ENCODE measurements at regions not wholly inside any gene's neighbourhood (a gene's known extent, or its start where the extent isn't known, plus 50 kb on each side); places are given as distances from the start of the nearest gene placed in this dataset.

- DNase-seq, result no peak
Observed at GRCh38 chr3:64939309-64939708, 251.5 kb upstream of the ADAMTS9 start.

DNA sequence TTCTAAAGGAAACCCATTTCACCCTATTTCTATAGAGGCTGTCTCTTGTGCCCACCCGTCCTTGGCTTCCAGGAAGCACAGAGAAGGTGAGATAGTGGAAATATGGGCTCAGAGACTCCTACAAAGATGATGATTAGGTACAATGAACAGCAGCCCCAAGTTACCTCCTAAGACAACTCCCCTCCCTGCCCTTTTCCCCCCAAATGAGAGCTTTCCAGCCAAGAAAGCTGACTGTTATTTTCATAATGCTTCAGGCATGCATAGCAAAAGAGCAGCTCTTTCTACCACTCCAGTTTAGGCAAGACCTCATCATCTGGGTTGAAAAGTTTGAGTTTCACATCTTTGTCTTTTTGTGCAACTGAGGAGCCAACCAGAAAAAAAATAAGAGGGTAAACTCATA lies 248.8 kb upstream of the ADAMTS9 start:
- DNase-seq, result no peak

- DNase-seq, result no peak
Observed at GRCh38 chr3:64935971-64936370, 248.2 kb upstream of the ADAMTS9 start.

DNA sequence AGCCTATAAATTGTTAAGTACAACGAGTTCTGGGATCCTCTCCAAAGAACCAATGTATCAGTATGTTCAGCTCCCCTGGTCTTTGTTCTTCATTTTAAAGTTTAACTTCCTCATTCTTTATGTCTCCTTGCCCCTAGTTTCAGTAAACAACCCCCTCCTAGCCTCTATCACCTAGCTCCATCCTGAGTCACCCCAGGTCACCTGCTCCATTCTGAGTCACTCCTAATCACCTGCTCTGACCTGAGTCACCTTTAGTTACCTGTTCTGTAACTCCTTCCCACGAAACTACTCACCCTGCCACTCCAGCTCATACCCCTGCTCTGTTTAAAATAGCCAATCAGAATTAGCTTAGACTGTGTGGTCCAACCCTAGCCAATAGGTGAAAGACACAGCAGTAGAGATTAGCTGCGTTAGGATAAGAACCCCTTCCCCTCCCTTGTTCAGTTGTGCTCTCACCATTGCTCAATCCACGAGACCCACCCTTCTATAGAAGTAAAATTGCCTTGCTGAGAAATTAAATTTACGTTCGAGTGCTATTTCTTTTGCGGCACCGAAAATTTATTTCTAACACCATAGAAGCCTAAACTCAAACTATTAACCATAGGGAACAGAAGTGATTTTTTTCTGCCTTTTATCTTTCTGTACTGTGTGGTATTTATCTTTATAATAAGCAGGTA lies 245.0 kb upstream of the ADAMTS9 start:
- DNase-seq, result no peak

- DNase-seq, result no peak
Observed at GRCh38 chr3:64932016-64932518, 244.3 kb upstream of the ADAMTS9 start.

DNA sequence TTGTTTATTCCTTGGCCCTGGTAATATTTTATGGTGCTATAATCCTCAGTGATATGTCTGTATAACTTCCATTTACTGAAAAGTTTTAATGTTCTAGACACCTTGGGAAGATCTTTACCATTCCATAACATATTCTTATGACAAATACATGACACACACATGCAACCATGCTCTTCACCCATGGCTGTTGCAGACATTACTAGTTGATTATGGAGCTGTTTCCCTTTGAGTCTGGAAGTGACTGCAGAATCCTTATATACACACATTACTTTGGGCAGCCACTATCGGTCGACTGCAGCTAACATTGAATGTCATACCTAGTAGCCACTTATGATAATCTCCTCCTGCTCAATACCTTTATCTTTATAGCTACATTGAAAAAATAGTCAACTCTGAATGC lies 243.1 kb upstream of the ADAMTS9 start:
- no peak for DNase-seq

DNA sequence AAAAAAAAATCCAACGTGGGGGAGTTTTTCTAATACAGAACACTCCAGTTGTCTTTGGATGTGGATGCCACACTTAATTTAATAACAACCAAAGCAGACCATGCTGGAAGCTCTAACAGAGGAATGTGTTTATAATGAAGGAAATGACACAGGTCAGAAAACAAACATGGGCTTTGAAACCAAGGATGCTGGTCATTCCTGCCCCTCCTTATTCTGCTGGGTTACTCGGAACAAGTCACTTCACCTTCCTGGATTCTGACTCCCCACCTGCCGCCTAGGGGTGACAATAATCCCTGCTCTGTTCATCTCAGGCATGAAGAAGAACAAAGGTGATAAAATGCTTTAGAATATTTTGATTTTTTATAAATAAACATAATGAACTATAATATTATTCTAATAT lies 240.9 kb upstream of the ADAMTS9 start:
- no peak for DNase-seq

DNA sequence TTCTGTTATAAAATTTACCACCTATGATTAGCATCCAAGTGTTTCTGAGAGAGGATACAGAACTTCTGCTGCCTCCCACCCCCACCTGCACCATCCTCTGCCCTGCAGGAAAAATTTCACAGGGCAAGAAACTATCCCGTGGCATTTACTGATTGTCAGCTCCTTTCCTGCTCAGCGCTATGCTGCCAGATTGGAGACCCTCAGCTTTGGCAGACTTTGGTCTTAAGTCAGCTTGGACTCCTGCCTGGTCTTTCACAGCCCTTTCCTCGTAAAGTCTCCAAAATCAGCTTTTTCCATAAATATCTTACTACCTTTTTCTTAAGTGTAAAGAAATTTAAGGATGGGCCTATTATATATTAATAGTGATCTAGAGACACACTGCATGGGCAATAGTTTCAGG lies 239.9 kb upstream of the ADAMTS9 start:
- no peak for DNase-seq

DNA sequence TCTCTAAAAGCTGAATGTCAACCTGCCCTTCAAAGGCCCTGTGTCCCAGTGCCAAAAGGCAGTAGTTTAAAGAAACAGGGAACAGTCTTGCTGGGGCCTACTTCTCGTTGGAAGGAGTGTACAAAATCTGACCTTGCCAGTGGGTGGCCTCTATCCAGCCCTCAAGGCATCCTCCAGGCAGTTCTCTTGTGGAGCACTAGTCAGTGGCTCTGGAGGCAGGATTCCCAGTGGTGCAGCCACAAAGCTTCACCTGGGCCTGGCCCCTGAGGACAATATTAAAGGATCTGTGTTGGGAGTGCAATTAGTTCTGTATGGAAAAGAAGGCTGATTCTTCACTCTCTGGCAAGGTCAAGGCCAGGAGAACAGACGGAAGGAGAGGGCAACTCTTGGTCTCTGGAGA lies 237.8 kb upstream of the ADAMTS9 start:
- no peak for DNase-seq

GRCh38 chr3:64924961-64925360 lies 237.2 kb upstream of the ADAMTS9 start:
- DNase-seq, result no peak

DNA sequence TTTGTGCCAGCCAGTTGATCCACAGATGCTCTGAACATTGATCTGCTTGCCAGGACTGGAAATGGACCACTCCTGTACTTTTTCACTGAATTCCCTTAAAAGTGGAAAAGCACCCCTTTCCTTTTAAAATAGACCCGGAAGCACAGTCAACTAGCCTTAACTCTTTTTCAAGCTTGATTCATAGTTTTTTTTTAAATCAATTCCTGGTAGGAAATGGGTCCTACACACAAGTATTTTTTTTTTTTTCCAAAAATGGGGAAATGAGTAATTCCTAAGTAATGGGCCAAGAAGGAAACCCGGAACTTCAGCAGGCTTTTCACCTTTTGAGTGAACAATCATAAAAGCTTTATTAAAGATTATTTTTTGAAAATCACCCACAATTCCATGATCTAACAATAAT lies 234.4 kb upstream of the ADAMTS9 start:
- DNase-seq, result no peak

- no peak for DNase-seq
Observed at GRCh38 chr3:64921281-64922065, 233.7 kb upstream of the ADAMTS9 start.

- DNase-seq, result no peak
Observed at GRCh38 chr3:64919934-64920333, 232.1 kb upstream of the ADAMTS9 start.

GRCh38 chr3:64918989-64919388 lies 231.2 kb upstream of the ADAMTS9 start:
- DNase-seq, result no peak

DNA sequence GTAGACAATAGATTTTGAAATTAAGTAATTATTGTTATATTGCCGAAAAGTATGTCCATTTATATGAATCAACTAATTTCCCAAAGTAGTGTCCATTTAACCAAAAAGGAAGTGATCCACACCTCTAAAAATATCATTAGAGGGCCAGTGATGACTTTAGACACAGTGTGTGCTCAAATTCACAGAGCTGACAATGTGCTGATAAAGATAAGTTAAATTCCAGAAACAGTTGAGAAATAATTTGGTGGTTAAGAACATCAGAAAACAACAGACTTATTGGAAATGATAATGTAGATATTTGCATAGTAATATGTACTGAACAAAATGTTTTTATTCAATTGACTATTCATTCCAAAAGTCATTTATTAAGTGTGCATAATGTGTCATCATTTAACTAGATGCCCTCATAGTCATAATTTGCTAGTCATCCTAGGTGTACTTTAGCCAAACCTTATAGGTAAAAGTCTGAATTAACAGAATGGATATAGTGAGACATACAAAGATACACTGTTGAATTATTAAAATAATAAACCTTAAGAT lies 230.2 kb upstream of the ADAMTS9 start:
- DNase-seq, result no peak

DNA sequence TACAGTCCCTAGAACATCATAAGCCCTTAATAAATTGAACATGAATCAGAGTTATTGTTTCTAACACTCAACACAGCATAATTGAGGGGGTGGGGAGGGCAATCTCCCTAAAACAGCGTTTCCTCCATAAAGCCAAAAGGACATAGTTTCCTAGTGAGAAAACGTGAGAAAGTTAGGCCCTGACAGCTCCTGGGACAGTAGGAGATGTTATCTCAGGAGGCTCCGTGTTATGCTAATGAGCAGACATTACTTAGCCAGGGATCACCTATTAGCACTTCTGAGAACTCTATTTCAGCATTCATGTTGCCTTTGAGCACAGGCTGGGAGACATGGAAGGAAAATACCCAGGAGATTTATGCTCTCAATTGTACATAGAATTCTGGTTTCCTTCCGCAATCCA lies 229.1 kb upstream of the ADAMTS9 start:
- no peak for DNase-seq

- no peak for DNase-seq
Observed at GRCh38 chr3:64916192-64916798, 228.5 kb upstream of the ADAMTS9 start.

DNA sequence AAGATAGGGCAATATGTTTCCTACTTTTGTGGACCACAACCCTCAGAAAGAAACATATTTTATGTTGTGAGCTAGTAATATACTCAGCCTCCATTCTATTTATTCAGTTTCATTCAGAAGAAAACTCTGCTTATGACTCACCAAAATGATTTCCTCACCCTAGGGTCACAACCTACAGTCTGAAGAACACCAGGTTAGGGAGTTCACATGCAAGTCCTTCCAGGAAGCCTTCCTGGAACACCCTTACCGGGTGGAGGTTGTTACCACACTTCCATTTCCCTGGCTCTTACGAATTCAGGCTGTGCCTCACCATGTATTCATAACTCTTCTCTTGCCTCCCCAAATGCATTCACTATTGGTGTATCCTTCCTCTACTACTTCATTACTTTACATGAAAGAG lies 228.0 kb upstream of the ADAMTS9 start:
- DNase-seq, result no peak

- DNase-seq, result no peak
Observed at GRCh38 chr3:64913515-64913914, 225.7 kb upstream of the ADAMTS9 start.

GRCh38 chr3:64911138-64911537 lies 223.3 kb upstream of the ADAMTS9 start:
- DNase-seq, result no peak

GRCh38 chr3:64909757-64910467 lies 222.1 kb upstream of the ADAMTS9 start:
- no peak for DNase-seq

DNA sequence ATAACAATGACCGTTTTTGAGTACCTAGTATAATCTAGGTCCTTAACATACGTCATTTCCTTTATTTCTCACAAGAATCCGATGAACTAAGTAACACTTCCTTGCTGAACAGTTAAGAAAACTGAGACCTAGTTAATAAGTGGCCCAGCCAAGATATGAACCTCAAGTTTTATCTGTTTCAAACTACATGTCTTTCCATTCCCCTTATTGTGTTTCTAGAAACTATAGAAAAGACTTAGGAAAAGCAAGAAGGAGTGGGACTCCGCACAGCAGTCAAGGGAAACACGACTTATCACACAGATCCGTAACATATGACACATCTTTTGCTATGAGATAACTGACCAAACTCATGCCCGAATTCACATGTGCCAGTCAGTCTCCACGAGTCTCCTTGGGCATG lies 221.2 kb upstream of the ADAMTS9 start:
- no peak for DNase-seq

GRCh38 chr3:64908251-64908685 lies 220.5 kb upstream of the ADAMTS9 start:
- DNase-seq, result peak; percentile 50

All from NCI-H187 treated with DMSO at 0.1 percent for 48 hours (cell line).